ENCODE measurements at regions not wholly inside any gene's neighbourhood (a gene's known extent, or its start where the extent isn't known, plus 50 kb on each side); places are given as distances from the start of the nearest gene placed in this dataset.
"Not testable (repeated sequence)": the region's sequence is repeated elsewhere in the genome, so short reads cannot be mapped to it uniquely, and the experiment has no call there.

DNA sequence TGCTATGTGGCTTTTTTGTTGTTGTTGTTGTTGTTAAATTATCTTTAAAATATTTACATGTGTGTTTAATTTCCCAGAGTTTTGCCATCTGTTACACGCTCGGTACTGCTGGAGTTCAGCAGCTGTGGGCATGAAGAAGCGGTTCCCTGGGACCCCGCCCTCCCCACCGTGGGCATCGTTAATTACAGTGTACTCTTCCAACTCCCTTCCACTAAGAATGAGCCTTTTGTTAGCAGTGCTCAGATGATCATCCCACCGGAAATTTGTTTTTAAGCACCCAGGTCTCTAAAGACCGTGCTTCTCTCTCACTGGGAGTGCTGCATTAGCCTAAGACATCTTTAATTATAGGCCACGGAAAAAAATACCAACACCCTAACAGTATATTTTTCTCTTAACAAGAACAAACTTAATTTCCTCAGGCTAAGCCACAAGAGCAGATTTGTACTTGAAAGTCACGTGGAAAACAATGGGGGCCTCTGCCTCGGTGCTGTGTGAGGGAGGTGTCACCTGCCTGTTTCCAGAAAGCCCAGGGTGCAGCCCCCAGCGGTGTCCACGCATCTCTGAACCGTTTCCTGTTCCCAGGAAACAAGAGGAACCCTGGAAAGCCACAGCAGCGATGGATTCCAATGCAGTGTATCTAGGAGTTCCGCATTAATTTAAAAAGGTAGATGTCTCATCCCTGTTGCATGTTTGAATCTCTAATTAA is 113.3 kb upstream of the FRMD1 start:
- H3K36me3 ChIP-seq (ENCODE audit: control insufficient read depth, insufficient read depth, low read length) = no peaks in the 10 kb centered on the region
- no peaks in the 10 kb centered on the region for H3K4me1 ChIP-seq (ENCODE audit: control insufficient read depth, insufficient read depth, low read length)
- peaks cover 3% of the 10 kb centered on the region for H3K9me3 ChIP-seq (ENCODE audit: control insufficient read depth, insufficient read depth, low read depth, low read length)
- H3K27ac ChIP-seq (ENCODE audit: low read depth, low read length) = no peak overlapping the region
- H3K27me3 ChIP-seq (ENCODE audit: control insufficient read depth, insufficient read depth, low read length) = peaks cover 4% of the 10 kb centered on the region; the same call in 1 of the 2 replicates
- H3K9ac ChIP-seq (ENCODE audit: low read length) = no peak overlapping the region
- H3K4me3 ChIP-seq (ENCODE audit: low read depth, low read length) = no peak overlapping the region

DNA sequence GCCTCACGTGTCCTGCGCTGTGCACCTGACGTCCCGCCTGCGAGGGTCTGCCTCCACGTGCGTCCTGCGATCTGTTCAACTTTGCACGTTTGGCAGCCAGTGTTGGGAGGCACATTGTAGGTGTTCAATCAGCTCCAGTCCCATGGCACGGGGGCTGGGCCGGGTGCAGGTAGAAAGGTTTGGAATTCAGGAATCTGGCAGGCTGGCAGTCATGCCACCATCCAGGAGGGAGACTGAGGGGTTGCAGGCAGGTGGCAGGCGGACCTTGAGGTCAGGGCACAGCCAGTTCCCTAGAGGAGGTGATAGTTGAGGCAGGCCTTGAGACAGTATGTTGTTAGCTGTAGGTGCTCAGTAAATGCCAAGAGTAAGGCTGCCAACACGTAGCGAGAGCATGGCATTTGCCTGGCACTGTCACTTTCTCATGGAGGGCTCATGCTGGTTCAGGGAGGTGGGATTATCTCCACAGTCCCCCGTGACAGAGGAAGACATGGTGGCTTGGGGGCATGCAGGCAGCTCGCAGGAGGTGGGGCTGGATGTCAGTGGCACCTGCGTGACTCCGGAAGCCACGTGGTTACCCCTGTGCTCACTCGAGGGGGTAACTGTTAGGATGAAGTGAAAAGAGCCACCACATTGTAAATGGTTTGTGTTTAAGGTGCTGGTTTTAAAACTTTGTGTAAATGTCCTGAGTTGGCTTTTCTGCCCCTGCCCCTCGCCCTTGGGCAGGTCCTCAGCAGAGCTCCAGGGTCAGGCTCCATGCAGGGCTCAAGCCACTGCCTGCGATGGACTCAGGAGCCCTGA is 111.8 kb upstream of the FRMD1 start:
- H3K27me3 ChIP-seq (ENCODE audit: control insufficient read depth, insufficient read depth, low read length) = no peaks in the 10 kb centered on the region
- no peak overlapping the region for H3K9ac ChIP-seq (ENCODE audit: low read length)
- peaks cover 17% of the 10 kb centered on the region for H3K9me3 ChIP-seq (ENCODE audit: control insufficient read depth, insufficient read depth, low read depth, low read length)
- H3K4me3 ChIP-seq (ENCODE audit: low read depth, low read length) = no peak overlapping the region
- no peaks in the 10 kb centered on the region for H3K4me1 ChIP-seq (ENCODE audit: control insufficient read depth, insufficient read depth, low read length)
- no peaks in the 10 kb centered on the region for H3K36me3 ChIP-seq (ENCODE audit: control insufficient read depth, insufficient read depth, low read length)
- H3K27ac ChIP-seq (ENCODE audit: low read depth, low read length) = no peak overlapping the region

DNA sequence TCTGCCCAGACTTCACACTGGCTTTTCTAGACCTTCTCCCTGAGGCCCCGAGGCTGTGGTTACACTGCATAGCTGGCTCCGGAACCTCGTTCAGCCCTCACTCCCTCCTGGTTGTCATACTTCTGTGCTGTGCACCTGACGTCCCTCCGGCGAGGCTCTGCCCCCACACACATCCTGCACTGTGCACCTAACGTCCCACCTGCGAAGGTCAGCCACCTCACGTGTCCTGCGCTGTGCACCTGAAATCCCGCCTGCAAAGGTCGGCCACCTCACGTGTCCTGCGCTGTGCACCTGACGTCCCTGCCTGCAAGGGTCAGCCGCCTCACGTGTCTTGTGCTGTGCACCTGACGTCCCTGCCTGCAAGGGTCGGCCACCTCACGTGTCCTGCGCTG is 111.0 kb upstream of the FRMD1 start:
- no peak overlapping the region for H3K4me3 ChIP-seq (ENCODE audit: low read depth, low read length)
- no peaks in the 10 kb centered on the region for H3K4me1 ChIP-seq (ENCODE audit: control insufficient read depth, insufficient read depth, low read length)
- no peaks in the 10 kb centered on the region for H3K36me3 ChIP-seq (ENCODE audit: control insufficient read depth, insufficient read depth, low read length)
- peaks cover 17% of the 10 kb centered on the region for H3K9me3 ChIP-seq (ENCODE audit: control insufficient read depth, insufficient read depth, low read depth, low read length)
- no peak overlapping the region for H3K9ac ChIP-seq (ENCODE audit: low read length)
- no peak overlapping the region for H3K27ac ChIP-seq (ENCODE audit: low read depth, low read length)
- no peaks in the 10 kb centered on the region for H3K27me3 ChIP-seq (ENCODE audit: control insufficient read depth, insufficient read depth, low read length)

DNA sequence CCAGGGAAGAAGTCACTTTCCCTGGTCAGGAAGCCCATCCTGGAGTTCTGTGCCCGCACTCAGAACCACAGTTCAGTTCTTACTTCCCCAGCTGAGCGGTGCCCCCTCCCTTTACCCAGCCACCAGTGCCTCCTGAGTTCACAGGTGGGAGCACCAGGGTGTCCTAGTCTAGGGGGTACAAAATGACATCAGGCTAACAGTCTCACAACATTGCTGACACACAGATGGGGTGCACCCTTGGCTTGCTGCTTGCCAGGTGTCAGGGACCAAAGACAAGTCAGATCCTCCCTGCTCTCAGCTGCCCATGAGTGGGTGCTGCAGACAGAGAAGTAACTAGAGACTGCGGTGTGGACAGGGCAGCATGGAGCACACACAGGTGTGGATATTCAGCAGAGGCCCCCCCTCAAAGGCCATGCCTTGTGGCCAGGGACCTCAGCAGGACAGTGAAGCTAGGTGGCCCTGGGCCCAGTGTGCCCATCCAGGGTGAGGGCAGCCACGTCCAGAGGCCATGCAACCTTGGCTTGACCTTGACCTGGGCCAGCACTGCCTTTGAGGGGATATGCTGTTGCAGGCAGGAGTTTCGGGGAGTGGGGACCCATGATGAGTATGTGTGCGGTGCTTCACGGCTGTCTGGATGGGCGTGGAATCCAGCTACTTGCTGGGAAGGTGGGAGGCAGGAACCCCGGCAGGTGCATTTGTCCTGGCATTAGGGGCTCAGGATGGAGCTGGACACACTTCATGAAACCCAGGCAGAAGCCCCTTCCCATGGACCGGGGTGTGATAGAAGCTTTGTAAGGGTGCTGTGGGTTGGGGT is 110.4 kb upstream of the FRMD1 start:
- Histone ChIP-seq H3K4me1 (ENCODE audit: control insufficient read depth, insufficient read depth, low read length) (no peaks in the 10 kb centered on the region), H3K27ac (ENCODE audit: low read depth, low read length) (no peak overlapping the region), H3K9ac (ENCODE audit: low read length) (no peak overlapping the region), H3K27me3 (ENCODE audit: control insufficient read depth, insufficient read depth, low read length) (no peaks in the 10 kb centered on the region), H3K9me3 (ENCODE audit: control insufficient read depth, insufficient read depth, low read depth, low read length) (peaks cover 17% of the 10 kb centered on the region), H3K36me3 (ENCODE audit: control insufficient read depth, insufficient read depth, low read length) (no peaks in the 10 kb centered on the region), H3K4me3 (ENCODE audit: low read depth, low read length) (no peak overlapping the region)

DNA sequence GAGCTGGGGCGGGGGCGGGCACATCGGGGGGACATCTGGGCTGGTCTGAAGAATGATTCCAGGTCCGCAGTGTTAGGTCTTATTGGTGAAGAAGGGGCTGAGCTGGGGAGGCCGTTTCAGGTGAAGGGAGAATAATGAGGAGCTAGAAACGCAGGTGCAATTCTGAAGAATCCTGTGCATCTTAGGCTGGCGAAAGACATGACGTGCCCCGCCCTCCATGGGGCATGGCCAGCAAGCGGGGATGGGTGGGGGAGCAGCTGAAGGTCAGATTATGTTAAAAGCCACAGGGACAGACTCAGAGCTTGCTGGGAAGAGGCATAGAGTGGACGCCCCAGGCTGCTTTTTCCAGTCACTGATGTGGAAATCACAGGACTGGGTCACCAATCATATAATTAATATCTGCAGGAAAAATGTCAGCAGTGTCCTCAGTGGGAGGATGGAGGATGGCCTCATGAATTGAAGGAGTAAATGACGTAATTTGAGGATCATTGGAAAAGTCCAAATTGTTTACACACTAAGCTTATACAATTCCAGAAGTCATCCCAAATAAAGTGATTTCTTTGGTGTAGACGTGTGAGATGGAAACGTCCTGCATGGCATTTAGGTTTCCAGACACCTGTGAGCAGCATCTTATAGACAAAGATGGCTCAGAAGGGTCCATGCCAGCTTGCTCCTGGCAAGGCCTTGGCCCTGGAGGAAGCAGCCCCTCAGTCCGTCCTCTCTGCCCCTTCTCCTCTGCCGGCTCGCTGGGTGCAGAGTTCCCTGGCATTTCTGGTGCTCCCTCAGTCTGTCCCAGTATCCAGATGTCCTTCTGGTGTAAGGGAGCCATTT is 109.6 kb upstream of the FRMD1 start:
- Histone ChIP-seq H3K27ac (ENCODE audit: low read depth, low read length) (no peak overlapping the region), H3K4me3 (ENCODE audit: low read depth, low read length) (no peak overlapping the region), H3K9ac (ENCODE audit: low read length) (no peak overlapping the region), H3K9me3 (ENCODE audit: control insufficient read depth, insufficient read depth, low read depth, low read length) (peaks cover 17% of the 10 kb centered on the region), H3K36me3 (ENCODE audit: control insufficient read depth, insufficient read depth, low read length) (no peaks in the 10 kb centered on the region), H3K4me1 (ENCODE audit: control insufficient read depth, insufficient read depth, low read length) (no peaks in the 10 kb centered on the region), H3K27me3 (ENCODE audit: control insufficient read depth, insufficient read depth, low read length) (no peaks in the 10 kb centered on the region)

DNA sequence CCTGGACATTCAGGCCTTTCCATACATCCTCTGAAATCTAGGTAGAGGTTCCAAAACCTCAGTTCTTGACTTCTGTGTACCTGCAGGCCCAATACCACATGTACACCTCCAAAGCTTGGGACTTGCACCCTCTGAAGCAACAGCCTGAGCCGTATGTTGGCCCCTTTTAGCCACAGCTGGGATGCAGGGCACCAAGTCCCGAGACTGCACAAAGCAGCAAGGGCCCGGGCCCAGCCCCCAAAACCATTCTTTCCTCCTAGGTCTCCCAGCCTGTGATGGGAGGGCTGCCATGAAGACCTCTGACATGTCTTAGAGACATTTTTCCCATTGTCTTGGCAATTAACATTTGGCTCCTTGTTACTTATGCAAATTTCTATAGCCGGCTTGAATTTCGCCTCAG is 107.4 kb upstream of the FRMD1 start:
- Histone ChIP-seq H3K4me1 (ENCODE audit: control insufficient read depth, insufficient read depth, low read length) (peaks cover 12% of the 10 kb centered on the region; the same call in 1 of the 2 replicates), H3K27me3 (ENCODE audit: control insufficient read depth, insufficient read depth, low read length) (no peaks in the 10 kb centered on the region)

DNA sequence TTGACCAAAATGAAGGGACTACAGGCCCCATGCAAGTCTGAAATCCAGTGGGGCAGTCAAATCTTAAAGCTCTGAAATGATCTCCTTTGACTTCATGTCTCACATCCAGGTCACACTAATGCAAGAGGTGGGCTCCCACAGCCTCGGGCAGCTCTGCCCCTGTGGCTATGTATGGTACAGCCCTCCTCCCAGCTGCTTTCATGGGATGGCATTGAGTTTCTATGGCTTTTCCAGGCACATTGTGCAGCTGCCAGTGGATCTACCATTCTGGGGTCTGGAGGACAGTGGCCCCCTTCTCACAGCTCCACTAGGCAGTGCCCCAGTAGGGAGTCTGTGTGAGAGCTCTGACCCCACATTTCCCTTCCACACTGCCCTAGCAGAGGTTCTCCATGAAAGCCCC is 107.0 kb upstream of the FRMD1 start:
- H3K4me3 ChIP-seq (ENCODE audit: low read depth, low read length); H3K9ac ChIP-seq (ENCODE audit: low read length); H3K27me3 ChIP-seq (ENCODE audit: control insufficient read depth, insufficient read depth, low read length); H3K36me3 ChIP-seq (ENCODE audit: control insufficient read depth, insufficient read depth, low read length); H3K27ac ChIP-seq (ENCODE audit: low read depth, low read length): not testable (repeated sequence)
- Histone ChIP-seq H3K4me1 (ENCODE audit: control insufficient read depth, insufficient read depth, low read length) (peaks cover 13% of the 10 kb centered on the region; the same call in 1 of the 2 replicates), H3K9me3 (ENCODE audit: control insufficient read depth, insufficient read depth, low read depth, low read length) (peaks cover 17% of the 10 kb centered on the region)

More for the DNA sequence above, 107.4 kb upstream of the FRMD1 start:
- H3K27ac ChIP-seq (ENCODE audit: low read depth, low read length) = no peak overlapping the region
- no peaks in the 10 kb centered on the region for H3K36me3 ChIP-seq (ENCODE audit: control insufficient read depth, insufficient read depth, low read length)
- no peak overlapping the region for H3K4me3 ChIP-seq (ENCODE audit: low read depth, low read length)
- peaks cover 17% of the 10 kb centered on the region for H3K9me3 ChIP-seq (ENCODE audit: control insufficient read depth, insufficient read depth, low read depth, low read length)
- no peak overlapping the region for H3K9ac ChIP-seq (ENCODE audit: low read length)

DNA sequence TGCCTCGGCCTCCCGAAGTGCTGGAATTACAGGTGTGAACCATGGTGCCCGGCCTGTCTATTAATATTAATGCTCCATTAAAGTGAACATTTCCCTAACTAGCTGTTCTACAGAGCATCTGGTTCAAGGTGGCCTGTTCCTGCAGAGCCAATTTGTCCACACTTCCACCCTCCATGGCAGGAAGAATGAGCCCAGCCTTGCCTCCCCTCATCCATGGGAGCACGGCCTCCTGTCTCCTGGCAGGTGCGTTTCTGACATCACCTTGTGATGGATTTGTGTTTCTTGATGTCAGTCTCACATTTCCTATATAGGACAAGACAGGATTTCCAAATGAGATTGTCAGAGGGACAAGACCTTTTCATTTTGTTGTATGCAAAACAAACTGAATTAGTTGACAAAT is 105.7 kb upstream of the FRMD1 start:
- Histone ChIP-seq H3K27me3 (ENCODE audit: control insufficient read depth, insufficient read depth, low read length) (no peaks in the 10 kb centered on the region), H3K27ac (ENCODE audit: low read depth, low read length) (no peak overlapping the region), H3K4me1 (ENCODE audit: control insufficient read depth, insufficient read depth, low read length) (peaks cover 24% of the 10 kb centered on the region), H3K9ac (ENCODE audit: low read length) (no peak overlapping the region), H3K4me3 (ENCODE audit: low read depth, low read length) (no peak overlapping the region), H3K9me3 (ENCODE audit: control insufficient read depth, insufficient read depth, low read depth, low read length) (peaks cover 17% of the 10 kb centered on the region), H3K36me3 (ENCODE audit: control insufficient read depth, insufficient read depth, low read length) (no peaks in the 10 kb centered on the region)

DNA sequence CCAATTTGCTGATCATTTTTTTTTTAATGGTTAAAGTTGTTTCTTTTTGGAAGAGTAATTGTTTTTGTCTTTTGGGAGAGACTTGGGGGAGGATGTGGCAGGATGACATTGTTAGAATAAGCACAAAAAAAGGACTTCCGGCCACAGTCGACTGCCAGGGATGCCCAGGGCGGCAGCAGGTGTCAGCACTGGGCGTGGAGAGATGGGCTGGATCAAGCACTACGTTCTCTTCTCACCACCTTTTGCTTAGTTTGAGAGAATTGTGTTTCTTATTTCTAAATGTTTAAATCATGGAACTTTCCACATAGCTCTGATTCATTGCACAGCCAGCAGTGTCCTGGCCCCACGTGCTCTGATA is 104.6 kb upstream of the FRMD1 start:
- Histone ChIP-seq H3K4me1 (ENCODE audit: control insufficient read depth, insufficient read depth, low read length) (peaks cover 24% of the 10 kb centered on the region), H3K36me3 (ENCODE audit: control insufficient read depth, insufficient read depth, low read length) (no peaks in the 10 kb centered on the region), H3K9ac (ENCODE audit: low read length) (no peak overlapping the region), H3K4me3 (ENCODE audit: low read depth, low read length) (no peak overlapping the region), H3K27ac (ENCODE audit: low read depth, low read length) (no peak overlapping the region), H3K9me3 (ENCODE audit: control insufficient read depth, insufficient read depth, low read depth, low read length) (peaks cover 17% of the 10 kb centered on the region), H3K27me3 (ENCODE audit: control insufficient read depth, insufficient read depth, low read length) (no peaks in the 10 kb centered on the region)

DNA sequence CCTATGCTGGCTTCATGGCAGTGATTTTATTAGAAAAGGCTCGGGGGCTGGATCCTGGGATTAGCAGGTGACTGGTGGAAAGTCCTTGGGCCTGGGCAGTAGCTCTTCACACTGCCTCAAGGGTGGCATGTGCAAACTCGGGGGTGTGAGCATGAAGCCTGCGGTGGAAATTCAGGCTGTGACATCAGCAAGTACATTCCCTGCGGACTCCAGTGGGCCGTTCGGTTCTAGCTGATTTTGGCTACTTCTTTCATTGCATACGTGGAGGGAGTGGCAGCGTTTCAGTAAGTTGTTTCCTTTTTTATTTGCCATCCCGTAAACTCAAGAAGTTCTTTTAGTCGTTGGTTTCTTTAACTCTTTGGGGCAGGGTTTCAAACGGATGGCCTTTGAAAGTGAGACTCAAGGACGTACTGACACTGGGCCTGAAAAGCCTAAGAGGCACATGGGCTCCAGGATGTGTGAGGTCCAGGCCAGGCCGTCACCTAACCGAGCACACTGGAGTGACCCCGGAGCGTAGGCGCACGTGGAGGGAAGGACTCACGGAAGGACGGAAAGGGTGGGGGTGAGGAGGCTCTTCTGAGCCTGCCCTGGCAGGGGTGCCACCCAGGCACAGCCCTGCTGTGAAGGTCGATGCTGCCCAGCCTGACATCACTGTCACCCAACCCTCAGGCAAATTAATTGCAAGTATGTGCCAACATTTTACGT is 104.0 kb upstream of the FRMD1 start:
- H3K27ac ChIP-seq (ENCODE audit: low read depth, low read length) = no peak overlapping the region

More for the DNA sequence above, 104.0 kb upstream of the FRMD1 start:
- H3K4me3 ChIP-seq (ENCODE audit: low read depth, low read length) = no peak overlapping the region
- peaks cover 24% of the 10 kb centered on the region for H3K4me1 ChIP-seq (ENCODE audit: control insufficient read depth, insufficient read depth, low read length)
- H3K9ac ChIP-seq (ENCODE audit: low read length) = no peak overlapping the region
- no peaks in the 10 kb centered on the region for H3K36me3 ChIP-seq (ENCODE audit: control insufficient read depth, insufficient read depth, low read length)
- H3K27me3 ChIP-seq (ENCODE audit: control insufficient read depth, insufficient read depth, low read length) = no peaks in the 10 kb centered on the region
- peaks cover 17% of the 10 kb centered on the region for H3K9me3 ChIP-seq (ENCODE audit: control insufficient read depth, insufficient read depth, low read depth, low read length)
